ENCODE measurements at regions not wholly inside any gene's neighbourhood (a gene's known extent, or its start where the extent isn't known, plus 50 kb on each side); places are given as distances from the start of the nearest gene placed in this dataset.
"Not testable (repeated sequence)": the region's sequence is repeated elsewhere in the genome, so short reads cannot be mapped to it uniquely, and the experiment has no call there.

DNA sequence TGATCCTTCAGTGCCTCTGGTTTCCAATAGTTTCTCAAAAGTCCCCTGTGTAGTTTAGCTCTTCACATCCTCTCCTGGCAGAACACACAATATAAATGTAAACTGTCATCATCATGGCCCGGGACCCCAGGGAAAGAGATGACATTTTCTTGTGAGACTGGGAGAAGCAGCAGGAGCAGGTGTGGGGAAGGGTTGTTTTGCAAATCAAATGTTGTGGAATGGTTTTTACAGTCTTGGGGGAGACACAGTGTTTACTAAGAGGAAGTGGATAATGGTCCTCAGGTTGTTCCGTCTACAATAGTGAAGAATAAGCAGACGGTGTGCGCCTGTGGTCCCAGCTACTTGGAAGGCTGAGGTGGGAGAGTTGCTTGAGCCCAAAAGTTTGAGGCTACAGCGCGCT is 159.1 kb downstream of the SEC23IP start:
- DNase-seq, result no peak

DNA sequence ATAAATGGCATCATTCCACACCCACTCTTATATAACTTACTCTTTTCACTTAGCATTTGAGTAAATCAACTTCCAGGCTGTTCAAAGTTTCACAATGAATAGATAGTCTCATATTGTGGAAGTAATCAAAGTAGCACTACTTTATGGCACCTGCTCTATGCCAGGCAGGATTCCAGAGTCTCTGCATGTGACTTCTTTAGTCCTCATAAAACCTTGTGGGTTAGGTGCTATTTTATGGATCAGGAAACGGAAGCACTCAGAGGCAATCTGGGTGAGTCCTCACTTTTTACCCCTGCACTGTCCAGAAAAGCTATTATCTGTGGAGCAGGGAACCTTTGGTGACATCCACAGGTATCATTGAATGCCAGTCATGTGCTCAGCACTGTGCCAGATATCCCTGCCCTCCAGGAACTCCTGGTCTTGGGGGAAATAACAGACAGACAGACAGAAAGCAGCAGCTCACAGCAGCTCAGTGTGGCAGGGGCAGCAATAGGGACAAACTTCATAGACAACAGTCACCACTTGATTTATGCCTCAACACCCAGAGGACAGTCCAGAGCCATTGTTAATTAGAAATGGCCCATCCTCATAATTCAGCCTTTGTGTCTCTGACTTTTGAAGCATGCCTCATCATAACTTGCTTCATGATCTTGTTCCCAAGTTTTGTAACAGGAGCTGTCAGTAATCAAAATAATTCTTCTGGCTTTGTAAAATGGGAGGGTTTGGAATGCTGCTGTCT is 160.6 kb downstream of the SEC23IP start:
- DNase-seq, result no peak

DNA sequence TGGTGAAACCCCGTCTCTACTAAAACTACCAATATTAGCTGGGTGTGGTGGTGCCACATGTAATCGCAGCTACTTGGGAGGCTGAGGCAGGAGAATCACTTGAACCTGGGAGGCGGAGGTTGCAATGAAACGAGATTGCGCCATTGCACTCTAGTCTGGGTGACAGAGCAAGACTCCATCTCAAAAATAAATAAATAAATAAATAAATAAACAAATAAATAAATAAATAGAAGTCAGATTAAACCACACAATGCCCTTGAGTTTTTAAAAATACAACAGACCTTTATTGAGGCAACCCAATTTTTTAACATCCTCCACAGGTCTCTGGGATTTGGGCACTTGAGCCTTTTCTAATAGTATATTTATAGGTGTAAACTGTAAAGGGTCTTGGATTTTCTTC is 167.3 kb downstream of the SEC23IP start:
- DNase-seq, result not testable (repeated sequence)

DNA sequence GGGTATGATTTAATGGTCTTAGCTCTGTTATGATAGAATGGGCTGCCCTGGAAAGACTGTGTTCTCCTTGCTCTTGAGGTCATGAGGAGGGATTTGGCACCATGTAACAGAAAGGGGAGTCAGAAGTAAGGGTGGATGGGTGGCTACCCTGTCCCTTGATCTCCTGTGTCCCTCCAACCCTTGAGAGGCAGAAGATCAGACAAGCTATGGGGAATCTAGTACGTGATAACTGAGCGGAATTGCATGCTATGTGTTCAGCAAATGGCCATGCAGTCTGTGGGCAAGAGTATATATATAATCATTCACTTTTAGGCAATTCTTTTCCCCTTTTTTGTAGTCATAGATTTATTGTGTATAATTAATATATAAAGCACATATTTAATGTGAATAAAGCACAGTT is 174.9 kb downstream of the SEC23IP start:
- no peak for DNase-seq

DNA sequence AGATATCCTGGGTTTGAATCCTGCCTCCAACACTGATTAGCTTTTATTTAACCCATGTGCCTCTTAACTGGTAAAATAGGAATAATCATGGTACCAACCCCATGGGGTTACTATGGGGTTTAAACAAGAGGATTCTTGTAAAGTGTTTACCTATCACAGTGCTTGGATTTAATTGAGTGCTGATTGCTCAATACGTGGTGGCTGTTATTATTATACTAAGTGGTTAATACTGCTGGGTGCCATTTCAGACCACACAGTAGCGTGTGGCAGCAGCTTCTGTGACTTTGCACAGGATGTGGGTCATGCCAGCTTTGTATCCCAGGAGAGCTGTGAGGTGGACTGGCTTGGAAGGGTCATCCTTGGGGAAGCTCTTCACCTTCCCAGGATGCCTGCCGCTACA is 177.2 kb downstream of the SEC23IP start:
- no peak for DNase-seq

DNA sequence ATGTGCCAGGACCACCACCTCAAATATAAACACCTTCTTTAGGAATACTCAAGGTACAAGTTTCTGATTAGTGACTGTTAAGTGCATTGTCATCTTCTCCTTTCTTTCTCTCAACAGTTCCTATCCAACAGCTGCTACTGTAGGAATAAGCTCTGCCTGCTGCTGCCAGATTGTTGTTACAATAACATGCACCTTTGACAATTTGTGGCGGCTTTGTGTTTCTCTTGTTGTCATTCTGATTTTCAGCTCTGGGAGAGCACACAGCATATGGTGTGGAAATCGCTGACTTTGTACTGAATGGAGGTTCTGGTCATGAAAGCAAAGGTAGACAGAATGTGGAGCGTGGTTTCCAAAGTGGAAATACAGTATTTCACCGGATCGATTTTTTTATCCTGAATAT is 182.8 kb downstream of the SEC23IP start:
- no peak for DNase-seq

DNA sequence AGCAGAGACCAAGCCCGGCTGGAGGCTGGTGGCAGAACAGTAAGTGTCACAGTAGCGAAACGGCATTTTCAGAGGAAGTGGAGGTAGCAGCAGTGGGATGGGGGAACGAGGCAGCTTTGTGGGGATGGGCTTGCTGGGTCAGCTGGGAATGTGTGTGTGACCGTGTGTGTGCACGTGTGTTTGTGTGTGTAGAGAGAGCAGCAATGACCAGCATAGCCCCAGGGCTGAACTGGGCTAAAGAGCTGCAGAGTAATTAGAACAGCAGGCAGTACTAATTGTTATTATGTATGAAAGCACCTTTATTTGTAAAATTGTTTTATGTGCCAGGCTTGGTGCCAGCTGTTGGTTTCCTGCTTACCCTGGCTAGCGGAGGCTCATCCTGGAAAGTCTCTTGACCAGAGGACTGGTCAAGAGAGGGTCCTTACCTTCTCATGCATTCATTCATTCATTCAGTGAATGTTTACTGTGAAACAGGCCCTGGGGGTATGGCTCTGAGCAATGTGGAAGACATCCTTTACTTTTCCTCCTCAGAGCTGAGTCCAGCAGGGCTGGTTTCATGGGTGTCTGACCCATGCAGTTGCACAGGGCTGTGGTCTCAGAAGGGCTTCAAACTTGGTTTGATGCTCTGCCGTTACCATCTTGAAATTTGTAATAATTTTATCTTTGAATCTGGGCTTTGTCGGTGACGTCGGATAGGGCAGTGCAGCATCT is 184.6 kb downstream of the SEC23IP start:
- no peak for DNase-seq

DNA sequence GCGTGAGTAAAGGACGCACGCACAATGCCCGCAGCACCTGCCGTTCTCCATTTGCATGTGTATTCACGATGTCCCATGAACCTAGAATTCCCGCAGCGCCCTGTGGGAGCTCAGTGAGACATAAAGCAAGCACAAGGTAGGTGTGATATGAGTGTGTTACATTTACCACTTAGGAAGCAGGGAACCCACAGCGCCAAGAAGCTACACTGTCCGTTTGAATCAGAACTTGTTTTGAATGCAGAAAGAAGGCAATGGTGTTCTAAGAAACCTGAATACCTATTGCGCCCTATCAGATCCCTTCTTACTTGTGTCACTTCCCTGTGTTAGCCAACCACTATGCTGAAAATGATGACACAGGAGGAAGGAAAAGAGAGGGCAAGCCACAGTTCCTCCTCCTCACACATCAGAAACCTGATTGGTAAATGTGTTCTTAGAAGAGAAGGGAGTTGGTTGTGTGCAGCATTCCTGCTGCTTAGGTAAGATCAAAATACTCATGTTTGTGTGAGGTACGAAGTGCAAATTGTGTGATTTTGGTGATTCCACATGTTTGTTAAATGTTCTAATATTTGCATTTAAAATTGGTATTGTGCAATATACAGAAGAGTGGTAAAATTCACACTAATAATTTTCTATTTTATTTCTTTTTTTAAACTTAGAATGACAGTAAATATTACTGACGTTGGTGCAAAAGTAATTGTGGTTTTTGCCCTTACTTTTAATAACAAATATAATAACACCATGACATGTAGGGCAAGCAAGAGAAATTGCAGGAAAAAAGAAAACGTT is 185.4 kb downstream of the SEC23IP start:
- DNase-seq, result peak in 1 of 2 experiments; percentile 6

DNA sequence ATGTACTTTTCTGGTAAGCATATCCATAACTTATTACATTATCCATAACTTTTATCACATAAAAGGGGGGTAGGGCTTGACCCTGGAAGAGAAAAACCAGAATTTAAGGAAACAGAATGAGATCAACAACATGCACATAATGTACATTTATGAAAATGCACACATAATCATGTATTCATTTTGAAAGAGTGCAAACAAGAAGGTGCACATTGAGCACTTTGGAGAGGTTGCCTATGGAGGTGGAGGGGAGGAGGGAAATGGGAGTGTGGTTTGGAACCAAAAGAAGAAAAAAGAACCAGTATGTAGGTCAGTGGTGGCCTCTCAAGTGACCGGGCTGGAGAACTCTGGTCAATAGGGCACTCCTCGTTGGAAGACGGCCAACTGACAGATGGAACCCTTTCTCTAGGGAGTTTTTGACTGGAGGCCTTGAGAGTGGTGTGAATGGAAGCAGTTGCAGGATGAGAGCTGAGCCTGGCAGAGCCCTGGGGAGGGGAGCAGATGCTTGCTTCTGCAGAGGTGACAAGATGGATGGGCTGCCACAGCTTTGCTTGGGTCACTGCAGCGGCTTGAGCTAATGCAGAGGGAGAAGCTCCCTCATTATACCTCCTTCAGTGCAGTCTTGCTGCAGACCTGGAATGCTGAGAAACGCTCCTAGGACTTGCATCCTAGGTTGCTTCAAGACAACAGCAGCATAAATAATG is 192.7 kb downstream of the SEC23IP start:
- no peak for DNase-seq

DNA sequence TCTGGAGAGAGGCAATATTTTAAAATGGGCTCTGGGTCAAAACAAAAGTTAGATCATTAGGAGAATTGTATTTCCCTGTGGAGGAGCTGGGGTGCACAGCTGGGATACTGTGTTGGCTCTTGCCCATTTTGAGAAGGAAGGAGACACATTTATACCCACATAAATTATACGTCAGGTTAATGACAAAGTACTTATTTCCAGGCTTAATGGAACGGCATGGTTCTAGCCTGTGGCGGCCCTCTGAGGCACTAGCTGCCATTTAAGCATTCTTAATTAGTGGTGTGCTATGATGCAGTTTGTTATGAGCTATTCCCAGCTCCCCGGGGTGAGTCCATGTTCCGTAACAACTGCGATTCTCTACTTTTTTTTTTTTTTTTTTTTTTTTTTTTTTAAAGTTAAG is 193.5 kb downstream of the SEC23IP start:
- no peak for DNase-seq

DNA sequence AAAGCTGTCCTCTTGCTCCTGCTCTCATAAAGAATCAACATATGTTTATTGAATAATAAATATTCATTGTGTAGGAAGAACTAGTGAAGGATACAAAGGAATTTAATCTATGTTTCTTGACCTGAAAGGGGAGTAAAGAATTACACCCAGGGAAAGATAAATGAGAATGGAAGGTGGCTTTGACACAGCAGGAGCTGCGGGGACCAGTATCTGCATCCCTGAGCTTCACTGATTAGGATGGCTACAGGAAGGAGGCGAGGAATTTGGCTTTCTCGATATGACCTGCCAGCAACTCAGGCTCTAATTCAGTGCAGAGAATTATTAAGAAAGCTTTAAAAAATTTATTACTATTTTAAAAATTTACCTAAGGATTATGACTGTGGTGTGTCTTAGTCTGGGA is 194.6 kb downstream of the SEC23IP start:
- DNase-seq, result no peak

DNA sequence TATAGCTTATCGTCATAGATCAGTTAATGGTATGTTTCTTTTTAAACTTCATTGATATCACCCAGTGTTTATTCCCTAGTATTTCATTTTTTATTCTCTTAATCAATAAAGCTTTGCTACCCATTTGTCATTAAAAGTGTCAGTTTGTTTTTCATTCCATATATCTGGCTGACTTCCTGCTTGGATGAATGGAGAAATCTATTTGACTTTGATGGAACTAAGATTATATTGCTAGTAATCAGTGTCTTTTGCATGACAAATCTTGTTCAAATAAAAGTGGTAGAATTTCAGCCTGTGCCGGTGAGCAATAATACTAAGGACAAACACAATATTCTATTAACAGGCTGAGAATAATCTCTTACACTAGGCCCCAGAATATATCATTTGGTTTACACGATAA is 203.3 kb downstream of the SEC23IP start:
- DNase-seq, result no peak

DNA sequence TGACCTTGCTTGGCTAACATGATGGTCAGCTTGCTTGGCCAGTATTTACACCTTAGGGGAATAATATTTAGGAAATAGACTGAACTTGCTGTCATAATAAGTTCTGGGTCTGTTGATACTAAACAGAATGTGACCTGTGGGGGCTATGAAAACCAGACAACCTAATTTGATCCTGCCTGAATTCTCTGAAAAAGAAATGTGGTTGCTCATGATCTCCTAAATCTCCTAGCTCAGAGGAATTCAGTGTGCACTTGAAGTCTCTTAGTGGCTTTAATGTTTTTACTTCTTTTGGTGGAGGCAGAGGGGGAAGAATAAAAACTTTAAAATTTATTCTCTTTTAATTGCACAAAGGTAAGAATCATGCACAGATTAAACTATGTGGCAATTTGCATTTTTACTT is 205.2 kb downstream of the SEC23IP start:
- DNase-seq, result no peak

DNA sequence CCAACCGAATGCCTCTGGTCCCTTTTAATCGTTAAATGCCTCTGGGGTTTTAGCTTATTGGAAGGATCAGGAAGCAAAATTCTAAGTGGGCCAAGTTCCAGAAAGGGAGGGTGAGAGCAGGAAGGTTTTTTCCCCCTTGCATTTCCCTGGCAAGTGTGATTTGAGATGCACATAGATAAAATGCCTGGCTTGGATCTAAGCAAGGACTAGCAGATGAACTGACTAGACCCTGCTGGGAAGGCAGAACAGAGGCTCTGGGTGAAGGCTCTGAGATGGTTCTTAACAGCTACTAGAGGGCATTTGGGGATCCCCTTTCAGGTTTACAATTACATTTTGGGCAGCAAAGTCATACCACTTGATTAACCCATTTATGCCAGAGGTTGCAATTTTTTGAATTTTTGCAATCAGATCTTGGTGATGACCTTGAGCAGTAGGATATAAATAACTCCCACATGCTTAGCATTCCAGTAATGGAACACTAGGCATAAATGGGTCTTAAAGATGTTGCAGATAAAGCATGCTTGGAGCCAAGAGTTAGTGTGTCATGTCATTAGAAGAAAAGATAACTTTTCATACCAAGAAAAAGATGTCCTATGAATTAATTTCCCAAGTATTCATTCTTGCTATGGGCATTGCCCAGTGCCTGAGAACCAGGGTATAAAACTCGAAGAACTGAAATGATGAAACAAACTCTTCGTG is 205.9 kb downstream of the SEC23IP start:
- no peak for DNase-seq

DNA sequence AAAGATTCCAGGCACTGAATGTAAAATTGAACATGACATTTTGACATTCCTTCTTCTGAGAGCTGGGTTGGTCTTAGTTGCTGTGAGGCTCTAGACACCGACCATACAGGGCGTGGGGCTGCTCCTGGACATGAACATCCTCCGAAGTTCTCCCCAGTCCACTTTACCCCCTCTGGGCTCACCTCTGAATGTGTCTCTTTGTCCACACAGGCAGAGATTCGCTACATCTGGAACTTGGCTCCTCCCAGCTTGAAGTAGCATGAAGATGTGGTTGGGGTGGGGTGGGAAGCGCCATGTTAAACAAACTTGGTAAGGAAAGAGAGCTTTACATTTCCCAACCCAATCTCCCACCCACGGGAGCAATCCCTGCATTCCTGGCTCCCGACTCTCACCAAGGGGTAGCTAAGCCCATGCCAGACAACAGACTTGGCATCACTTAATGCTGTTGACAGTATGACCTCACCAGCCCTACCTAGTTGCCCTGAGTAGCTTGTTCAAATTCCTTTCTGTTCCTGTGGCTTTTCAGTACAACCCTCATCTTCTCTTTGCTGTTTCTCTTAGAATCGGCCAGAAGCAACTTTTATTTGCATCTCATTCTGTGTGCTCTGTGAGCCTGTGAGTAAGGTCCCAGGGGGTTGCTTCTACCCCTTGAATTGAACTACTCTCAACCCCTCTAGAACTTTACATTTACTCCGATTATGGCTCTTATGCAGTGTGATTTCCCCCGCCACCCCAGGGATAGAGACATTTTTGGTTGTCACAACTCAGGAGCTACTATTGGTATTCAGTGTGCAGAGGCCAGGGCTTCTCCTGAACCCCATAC is 211.4 kb downstream of the SEC23IP start:
- no peak for DNase-seq

DNA sequence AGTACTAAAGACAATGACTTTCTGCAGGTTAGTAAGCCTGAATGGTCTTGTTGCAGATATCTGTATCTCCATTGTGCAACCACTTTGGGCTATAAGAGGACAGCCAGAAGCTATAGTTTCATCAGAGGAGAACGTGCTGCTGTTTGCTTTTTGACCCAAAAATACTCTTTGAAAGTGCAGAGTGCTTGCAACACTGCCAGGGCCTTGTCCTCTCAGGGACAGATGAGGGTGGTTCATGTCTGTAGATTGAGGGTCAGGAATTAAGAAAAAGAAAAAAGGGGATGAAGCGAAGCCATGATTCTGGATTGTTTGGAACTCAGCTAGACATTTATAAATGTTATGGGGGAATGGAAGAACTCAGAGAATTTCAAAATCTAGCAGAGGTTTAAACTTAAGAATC is 212.5 kb downstream of the SEC23IP start:
- no peak for DNase-seq

DNA sequence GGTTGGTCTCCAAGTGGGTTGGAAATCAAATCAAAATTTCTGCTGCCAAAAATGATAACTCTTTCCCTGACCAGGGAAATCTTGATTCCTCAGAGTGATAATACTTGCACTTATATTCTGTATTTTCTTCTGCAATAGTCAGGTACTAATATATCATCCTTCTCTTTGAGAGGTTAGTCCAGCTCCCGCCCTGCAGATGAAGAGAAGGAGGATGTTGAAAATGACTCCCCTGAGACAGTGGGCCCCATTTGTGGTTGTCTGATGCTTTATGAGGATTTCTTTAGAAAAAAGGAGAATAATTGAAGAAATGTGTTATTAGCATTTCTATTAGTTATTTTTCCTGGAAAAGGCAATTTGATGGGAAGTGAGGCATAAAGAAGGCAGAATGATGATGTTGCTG is 213.0 kb downstream of the SEC23IP start:
- no peak for DNase-seq

DNA sequence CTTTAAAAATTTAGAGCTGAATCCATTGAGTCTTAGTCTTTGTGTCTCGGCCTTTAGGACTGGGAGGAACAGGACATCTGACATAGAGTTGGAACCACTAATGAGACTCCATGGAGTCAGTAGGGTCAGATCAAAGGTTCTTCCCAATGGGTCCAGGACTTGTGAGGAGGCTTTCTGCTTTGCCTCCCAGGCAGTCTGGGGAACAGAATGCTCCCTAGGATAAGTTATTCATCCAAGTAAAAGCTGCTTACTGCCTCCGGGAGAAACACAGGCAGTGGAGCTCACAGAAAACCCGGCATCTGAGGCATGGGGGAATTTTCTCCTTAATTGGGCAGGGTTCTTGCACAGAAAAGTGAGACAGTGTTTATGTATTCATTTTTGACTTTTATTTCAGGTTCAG is 216.4 kb downstream of the SEC23IP start:
- DNase-seq, result no peak

DNA sequence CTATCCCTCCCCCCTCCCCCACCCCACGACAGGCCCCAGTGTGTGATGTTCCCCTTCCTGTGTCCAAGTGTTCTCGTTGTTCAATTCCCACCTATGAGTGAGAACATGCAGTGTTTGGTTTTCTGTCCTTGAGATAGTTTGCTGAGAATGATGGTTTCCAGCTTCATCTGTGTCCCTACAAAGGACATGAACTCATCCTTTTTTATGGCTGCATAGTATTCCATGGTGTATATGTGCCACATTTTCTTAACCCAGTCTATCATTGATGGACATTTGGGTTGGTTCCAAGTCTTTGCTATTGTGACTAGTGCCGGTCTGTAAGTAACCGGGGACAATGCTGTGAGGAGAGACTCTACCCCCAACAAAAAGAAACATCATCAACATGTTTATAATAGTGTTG is 217.2 kb downstream of the SEC23IP start:
- not testable (repeated sequence) for DNase-seq

DNA sequence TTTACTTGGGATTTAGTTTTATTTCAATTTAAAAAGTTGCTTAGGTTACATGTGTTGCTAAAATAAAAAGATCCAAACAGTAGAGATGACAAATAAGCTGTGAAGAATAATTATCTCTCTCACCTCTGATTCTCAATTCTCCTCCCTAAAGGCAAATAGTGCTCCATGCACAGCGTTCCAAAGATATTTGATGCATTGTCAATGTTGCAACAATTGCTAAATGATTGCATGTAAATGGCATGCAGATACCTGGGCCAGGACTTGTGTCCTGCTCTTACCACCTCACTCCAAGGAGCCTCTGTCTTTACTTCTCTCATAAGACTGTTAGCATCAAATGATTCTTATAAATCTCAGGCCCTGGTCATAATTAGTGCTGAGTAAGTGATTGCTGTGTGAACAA is 217.7 kb downstream of the SEC23IP start:
- no peak for DNase-seq

DNA sequence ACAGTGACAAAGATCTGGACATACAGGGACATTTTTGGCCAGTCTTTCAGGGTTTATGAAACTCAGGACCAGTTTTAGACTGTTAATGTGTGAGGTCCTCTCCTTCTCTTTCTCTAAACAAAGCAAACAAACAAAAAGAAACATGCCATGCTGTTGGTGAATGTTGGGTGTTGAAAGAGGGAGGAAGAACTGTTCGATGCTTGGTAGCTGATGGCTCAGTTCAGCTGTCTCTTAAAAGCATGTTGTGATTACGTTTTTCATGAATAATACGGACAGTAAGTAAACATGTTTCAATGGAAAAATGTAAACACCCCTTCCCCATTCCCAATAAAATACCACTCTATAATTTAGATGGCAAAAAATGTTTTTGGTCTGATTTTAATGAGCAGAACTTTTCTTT is 219.1 kb downstream of the SEC23IP start:
- DNase-seq, result no peak

DNA sequence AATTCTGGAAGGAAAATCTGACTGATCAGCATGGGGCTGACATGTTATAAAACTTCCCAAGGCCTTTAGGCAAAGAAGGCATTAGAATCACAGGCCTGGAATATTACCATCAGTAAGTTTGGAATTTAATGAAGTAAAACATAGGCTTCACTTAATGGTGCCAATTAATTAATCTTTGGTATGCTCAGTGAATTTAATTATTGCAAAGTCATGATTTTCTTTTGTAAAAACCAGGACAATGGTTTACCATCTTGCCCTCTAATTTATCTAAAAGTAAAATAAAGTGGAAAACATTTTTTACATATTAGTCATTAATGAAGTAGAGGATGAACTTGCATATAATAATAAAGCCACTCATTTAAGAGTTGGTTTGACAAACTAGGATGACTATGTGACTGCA is 220.3 kb downstream of the SEC23IP start:
- DNase-seq, result no peak

All from activated CD4-positive, alpha-beta T cell treated with anti-CD3 and anti-CD28 coated beads, Interleukin-2, amount 50 U/mL, for 48 hours (primary cell).